ENCODE measurements at regions not wholly inside any gene's neighbourhood (a gene's known extent, or its start where the extent isn't known, plus 50 kb on each side); places are given as distances from the start of the nearest gene placed in this dataset.

DNA sequence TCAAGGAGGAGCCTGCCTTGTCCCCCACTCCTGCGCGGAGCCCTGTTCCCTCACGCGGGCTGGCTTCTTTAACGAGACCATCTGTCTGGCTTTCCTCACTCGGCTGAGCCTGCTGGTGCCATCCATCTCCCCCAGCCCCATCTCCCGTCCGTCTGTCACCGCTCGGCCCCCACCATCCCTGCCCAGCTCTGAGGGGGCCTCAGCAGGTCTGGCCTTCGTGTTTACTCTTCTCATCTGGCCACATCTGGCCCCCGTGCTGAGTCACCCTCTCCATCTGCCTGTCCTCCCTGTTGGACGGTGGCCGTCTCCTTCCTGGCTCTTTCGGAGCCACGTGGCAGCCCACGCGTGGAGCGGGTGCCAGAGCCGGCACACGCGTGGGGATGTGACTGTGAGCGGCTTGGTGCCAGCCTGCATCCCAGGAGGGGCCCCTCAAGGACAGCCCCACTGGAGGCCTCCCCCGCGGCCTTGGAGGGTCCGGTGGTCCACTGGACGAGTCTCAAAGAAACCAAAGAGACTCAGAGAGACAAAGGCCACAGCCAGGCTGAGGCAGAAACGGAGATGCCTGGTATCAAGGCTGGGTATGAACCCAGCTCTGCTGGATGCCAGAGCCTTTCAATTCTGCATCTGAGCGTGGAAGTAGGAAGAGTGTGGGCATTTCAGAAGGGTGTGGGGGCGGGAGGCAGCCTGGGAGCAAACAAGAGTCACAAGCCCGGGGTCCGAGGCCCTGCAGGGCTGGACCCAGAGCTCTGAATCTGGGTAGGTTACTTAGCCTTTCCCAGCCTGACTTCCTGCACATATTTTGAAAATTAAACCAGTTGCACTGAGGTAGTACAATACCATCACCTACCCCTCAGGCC is 76.7 kb upstream of the UNC5A start:
- no peak for DNase-seq (ENCODE audit: low read depth)

DNA sequence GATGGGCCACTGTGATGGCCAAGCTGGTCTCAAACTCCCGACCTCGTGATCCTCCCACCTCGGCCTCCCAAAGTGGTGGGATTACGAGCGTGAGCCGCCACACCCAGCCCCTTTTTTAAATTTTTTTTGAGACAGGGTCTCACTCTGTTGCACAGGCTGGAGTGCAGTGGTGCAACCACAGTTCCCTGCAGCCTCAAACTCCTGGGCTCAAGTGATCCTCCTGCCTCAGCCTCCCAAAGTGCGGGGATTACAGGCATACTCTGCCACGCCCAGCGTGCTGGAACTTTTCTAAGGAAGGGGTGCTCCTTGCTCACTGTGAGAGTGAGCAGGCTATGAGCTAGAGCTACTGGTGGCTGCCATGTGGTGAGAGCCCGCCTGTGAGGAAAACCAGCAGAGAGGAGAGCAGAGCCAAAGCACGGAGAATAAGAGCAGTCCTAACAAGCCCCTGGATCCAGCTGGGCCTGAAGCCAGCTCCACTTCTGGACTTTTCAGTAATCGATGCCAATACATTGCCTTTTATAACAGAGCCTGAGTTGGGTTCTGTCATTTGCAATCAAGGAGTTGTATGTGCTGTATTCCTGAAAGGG is 75.5 kb upstream of the UNC5A start:
- no peak for DNase-seq (ENCODE audit: low read depth)

DNA sequence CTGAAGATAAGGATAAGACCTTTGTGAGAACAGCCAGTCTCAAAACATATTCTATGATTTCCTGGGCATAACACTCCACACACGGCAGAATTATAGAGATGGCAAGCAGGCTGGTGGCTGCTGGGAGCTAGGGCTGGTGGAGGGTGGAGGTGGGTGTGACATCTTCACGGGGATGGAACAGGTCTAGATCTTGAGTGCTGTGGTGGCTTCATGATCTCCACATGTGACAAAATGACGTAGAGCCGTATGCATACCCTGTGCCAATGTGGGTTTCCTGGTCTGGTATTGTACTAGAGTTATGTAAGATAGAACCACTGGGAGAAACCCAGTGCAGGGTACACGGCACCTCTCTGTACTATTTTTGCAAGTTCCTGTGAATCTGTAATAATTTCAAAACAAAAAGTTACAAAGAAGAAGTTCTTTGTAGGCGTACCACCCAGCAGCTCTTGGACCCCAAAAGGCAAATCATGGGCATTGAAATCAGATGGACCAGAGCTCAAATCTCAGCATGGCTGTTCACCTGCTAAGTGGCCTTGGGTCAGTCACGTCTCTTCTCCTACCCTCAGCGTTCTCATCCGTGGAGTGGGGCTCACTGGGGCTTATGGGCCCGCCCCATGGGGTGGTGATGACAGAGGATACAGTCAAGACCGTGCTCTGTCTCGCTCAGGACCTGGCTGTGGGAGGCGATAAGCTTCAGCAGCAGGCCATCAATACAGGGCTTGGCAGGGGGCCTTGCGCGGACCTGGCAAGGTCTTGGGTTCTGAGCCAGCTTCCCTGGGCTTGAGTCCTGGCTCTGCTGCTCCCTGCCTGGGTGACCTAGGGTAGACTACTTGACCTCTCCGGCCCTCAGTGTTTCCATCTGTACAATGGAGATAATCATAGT is 74.7 kb upstream of the UNC5A start:
- DNase-seq (ENCODE audit: low read depth): no peak

GRCh38 chr5:176736301-176736930 is 73.9 kb upstream of the UNC5A start:
- no peak for DNase-seq (ENCODE audit: low read depth)

- no peak for DNase-seq (ENCODE audit: low read depth)
Measured at GRCh38 chr5:176736931-176737745, 73.2 kb upstream of the UNC5A start.

DNA sequence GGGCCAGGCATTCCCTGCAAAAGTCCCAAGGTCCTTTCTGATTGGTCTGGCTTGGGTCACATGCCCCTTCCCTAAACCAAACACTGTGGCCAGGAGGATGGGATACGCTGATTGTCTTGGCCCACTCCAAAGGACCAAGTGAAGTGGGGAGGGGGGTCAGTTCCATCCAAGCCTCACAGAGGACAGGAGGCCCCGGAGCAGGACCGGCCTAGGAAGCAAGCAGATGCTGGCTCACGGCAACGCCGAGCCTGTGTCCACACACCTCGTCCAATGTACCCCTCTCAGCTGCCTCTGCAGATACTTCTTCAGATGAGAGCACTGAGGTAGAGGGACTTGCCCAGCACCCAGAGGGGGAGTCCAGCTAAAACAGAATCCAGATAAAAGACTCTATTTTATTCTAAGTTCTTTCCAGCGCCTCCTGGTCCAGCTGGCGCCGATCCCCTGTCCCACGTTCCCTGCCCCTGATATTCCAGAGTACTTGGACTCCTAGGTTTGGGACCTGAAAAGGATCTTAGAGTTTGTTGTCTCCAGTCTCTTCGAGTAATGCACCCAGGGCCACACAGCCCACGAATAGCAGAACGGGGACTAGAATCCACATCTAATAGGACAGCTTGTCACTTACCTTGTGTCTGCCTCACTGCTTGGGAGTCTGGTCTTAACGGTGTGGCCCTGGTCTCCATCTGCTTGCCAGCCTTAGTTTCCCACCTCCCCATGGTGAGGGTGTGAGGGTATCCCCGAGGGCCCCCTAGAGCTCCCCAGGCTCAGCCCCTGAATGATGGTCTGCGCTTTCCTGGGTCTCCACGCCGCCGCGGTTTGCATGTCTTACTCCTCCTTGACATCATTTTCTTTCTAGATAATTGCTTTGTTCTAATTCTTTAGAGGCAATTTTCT is 72.4 kb upstream of the UNC5A start:
- no peak for DNase-seq (ENCODE audit: low read depth)

DNA sequence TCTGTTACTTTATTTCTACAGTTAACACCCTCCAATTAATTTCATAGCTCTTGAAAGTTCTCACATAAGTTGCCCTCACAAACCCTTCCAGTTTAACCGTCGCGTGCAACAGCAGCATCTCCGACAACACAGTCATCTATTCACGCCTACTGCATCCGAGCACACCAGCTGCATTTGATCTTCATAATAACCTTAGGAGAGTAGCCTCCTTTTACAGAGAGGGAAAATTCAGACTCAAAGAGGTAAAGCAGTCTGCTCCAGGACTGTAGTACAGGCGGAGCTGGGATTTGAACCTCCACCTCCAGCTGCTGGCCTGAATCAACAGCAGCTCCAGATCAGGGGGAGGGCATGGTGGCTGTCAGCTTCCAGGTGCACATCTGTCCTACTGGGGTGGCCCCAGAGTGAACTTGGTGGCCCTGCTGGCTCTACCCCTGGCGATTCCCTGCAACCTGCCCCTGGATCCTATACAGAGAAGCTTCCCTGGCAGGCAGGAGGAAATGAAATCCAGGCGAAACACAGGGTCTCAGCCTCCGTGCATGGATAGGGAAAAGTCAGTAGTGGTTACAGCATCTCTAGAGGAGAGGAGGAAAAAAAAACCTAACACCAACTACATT is 71.6 kb upstream of the UNC5A start:
- DNase-seq (ENCODE audit: low read depth): no peak

GRCh38 chr5:176739461-176740051 is 70.8 kb upstream of the UNC5A start:
- DNase-seq (ENCODE audit: low read depth): no peak

GRCh38 chr5:176740131-176740701 is 70.1 kb upstream of the UNC5A start:
- no peak for DNase-seq (ENCODE audit: low read depth)

- DNase-seq (ENCODE audit: low read depth): no peak
Measured at GRCh38 chr5:176740702-176741496, 69.5 kb upstream of the UNC5A start.

GRCh38 chr5:176741561-176742211 is 68.7 kb upstream of the UNC5A start:
- no peak for DNase-seq (ENCODE audit: low read depth)

DNA sequence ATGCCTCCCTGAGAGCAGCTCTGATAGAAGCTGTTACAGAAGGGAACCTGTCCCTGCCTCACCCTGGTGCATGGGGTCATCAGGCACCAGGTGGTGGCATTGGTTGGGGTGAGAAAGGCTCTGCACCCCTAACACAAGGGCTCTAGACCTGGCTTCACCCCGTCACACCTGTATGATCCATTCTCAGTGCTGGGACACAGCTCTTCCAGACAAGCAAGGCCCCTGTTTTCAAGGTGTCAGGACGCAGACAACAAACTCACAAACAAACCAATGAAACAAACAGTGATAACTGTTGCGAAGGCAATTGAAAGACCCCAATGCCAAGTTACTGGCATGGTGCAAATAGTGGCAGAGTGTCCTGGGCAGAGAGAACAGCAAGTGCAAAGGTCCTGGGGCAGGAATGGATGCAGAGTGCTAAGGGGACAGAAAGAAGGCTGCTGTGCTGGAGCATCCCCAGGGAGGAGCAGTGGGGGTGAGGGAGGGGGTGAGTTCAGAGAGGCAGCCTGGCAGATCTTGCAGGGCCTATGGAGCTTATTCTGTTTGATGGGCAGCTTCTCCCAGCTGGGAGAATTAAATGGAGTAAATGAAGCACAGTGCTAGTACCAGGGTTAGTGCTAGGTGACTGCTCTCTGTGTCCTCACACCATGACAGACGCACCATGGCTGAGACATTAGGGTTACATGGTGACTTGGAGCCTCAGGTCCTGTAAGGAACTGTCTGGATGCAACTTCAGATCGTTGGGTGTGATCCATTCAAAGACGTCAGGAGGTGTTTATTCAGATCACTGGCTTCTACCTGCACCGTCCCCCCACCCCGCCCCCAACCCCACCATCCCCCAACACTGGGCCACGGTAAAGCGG is 67.9 kb upstream of the UNC5A start:
- no peak for DNase-seq (ENCODE audit: low read depth)

GRCh38 chr5:176743136-176743861 is 67.1 kb upstream of the UNC5A start:
- DNase-seq (ENCODE audit: low read depth): no peak

GRCh38 chr5:176743868-176744583 is 66.3 kb upstream of the UNC5A start:
- no peak for DNase-seq (ENCODE audit: low read depth)

DNA sequence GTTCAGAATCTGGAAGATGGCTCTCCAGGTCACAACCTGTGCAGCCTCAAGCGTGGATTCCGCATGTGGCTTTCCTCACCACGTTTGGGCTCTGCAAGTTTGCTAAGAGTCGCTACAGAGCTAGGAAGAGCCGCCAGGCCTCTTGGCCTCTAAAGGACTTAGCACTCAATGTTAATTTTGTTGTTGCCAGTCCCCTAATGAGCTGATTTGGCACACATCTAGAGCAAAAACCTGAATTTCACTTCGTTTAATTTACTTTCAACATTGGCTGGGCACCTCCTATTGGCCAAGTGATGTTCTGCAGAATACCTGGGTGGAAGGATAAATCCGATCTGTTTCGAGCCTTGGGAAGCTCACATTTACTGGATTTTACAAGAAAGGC is 65.8 kb upstream of the UNC5A start:
- no peak for DNase-seq (ENCODE audit: low read depth)
